SH-SY5Y (cell line): ENCODE measurements at regions not wholly inside any gene's neighbourhood (a gene's known extent, or its start where the extent isn't known, plus 50 kb on each side); places are given as distances from the start of the nearest gene placed in this dataset.

ENCODE experiments used
- GATA2 ChIP-seq: IDR thresholded peaks from 2 replicates; pipeline ENCODE4 v1.6.1; 2011; ENCODE audit warnings: mild to moderate bottlenecking, low read depth, low read length
- GATA3 ChIP-seq: IDR thresholded peaks from 2 replicates; pipeline ENCODE4 v1.6.1; 2011; ENCODE audit warnings: low read depth, mild to moderate bottlenecking, low read length, moderate library complexity

DNA sequence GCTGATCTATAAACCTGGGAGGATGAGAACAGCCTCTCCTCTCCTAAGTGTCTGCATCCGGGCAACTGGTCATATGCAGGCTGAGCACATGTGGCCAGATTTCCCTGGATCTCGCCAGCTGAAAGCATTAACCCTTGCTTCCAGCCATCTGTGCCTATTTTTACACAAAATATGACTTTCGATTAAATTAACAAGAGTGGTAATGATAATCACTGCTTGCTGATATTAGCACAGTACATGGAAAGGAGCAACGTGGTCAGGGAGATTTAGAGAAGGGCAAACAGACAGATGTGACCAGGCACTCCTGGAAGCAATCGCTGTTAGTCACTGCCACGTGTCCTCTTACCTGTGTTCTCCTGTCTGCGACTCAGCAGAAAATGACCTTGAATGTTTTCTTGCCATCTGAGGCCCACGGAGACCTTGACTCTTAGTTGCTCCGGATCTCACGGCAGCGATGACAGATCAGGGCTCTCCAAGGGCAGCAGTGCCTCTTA is 59.5 kb upstream of the NPTX2 start:
- TF ChIP-seq GATA2 (0 out of 2 replicates have a peak, but pooled peaks have one; percentile 8), GATA3 (no peak)
